HG03095 (cell line): ENCODE measurements at regions not wholly inside any gene's neighbourhood (a gene's known extent, or its start where the extent isn't known, plus 50 kb on each side); places are given as distances from the start of the nearest gene placed in this dataset.
"Not testable (repeated sequence)": the region's sequence is repeated elsewhere in the genome, so short reads cannot be mapped to it uniquely, and the experiment has no call there.

Source experiments
- ATAC-seq: cut with Tn5 transposase; IDR thresholded peaks from one replicate; pipeline ENCODE4 v1.9.1; 2021; ENCODE audit warnings: moderate library complexity; ENCODE audit not compliant: unreplicated experiment

DNA sequence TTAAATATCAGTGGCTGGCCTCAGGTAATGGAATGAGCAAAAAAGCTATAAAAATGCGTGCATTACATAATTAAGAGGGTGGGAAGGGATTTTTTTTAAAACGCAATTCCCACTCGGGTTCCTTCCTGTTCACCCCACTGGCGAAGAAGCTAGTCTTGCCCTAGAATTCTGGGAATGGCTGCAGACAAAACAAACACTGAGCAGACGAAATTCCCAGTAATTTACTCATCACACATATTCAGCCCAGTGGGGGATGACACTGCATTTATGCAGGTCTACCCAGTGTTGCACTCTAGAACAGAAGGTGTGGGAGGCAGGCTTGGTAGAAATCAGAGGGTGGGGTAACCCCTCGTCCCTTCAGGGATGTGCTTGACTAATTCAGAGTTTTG lies 2695.0 kb upstream of the DEFB115 start:
- ATAC-seq, result no peak

DNA sequence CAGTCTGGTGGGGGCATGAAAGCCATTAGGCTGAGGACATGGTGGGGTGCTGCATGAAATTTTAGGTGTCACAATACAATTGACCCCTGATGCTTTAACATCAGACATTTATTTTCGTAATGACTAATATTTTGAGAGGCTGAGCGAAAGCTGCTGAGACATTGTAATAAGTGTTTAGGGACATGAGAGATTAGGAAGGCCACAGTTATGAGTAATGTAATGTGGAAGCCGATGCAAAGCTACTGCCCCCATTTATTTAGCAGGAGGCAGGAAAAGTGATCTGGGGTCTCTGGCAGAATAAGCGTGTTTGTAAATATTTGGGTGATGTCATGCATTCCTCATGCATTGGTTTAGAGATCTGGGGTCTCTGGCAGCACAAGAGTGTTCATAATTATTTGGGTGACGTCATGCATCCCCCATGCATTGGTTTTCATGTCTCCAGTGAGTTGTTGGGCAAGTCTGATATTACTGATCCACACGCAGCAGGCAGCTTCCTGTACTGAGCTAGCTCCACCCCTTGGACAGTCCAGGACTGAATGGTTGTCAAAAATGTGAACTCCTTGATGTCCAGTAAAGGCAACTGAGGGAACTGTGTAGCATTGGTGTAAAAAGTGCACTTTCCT lies 2694.5 kb upstream of the DEFB115 start:
- not testable (repeated sequence) for ATAC-seq

DNA sequence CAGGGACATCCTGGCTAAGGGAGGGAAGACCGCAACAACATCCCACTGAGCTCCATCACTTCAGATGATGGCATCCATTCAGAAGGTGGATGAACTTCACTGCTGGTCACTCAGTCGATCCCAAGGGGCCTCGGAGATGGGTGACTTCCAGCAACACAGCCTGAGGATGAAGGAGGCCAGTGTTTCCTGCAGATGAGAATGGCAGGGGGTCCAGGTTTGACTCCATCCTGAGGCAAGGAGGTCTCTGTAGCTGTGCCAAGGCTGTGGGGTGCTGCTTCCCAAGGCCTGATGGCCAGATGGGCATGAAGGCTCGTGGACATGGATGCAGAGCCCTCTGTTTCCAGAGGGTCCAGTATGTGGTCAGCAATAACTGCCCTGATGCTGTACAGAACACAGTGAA lies 2693.4 kb upstream of the DEFB115 start:
- not testable (repeated sequence) for ATAC-seq

DNA sequence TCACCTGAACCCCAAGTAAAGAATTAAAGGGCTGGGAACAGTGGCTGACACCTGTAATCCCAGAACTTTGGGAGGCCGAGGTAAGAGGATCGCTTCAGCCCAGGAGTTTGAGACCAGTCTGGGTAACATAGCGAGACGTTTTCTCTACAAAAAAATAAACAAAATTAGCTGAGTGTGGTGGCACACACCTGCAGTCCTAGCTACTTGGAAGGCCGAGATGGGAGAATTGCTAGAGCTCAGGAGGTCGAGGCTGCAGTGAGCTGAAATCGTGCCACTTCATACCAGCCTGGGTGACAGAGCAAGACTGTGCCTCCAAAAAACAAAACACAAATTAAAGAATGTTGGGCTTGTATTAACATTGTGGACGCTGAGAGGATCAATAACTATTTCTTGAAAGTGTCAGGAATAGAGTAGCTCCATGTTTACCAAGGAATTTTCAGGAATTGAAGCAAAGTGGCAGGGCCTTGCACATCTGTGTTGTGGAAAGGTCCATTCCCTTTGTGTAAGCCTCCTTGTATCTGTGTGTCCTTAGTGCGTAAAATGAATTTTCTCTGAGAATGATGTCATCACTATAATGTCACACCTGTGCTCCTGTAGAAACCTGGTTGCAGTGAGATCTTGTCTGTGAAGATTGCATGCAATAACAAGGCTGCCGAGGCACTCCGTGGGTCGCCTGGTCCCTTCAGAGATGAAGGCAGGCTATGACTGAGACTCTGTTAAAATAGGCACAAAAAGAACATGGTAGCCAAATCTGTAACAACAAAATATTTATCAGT lies 2692.6 kb upstream of the DEFB115 start:
- ATAC-seq, result not testable (repeated sequence)

DNA sequence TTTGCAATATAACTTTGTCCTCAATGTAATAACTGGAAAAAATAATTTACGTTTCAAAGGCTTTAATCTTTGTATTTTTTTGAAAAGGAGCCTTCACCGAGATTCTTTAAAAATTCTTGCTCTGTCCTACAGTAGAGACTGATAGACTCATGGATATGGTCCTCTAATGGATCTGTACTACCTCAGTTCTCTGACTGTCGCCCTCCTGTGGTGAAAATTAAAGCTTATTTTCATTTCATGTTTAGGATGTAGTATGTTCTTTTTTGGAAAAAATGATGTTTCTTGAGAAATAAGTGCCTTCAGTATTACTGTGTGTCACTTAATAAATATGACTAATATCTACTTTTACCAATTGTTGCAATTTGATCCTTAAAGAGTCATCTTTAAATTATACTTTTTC lies 2681.5 kb upstream of the DEFB115 start:
- not testable (repeated sequence) for ATAC-seq

DNA sequence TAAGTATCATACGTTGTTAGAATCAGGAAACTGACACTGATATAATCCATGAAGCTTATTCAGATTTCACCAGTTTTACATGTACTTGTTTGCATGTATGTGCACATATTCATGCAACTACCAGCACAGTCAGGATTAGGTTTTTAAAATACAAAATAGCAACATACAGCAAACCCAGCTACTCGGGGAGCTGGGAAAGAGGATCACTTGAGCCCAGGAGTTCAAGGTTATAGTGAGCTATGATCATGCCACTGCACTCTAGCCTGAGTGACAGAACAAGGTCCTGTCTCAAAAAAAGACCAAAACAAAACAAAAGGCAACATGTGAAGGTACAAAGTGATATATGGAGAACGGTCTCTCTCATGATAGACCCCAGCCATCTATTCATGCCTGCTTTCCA lies 2665.8 kb upstream of the DEFB115 start:
- ATAC-seq, result not testable (repeated sequence)

DNA sequence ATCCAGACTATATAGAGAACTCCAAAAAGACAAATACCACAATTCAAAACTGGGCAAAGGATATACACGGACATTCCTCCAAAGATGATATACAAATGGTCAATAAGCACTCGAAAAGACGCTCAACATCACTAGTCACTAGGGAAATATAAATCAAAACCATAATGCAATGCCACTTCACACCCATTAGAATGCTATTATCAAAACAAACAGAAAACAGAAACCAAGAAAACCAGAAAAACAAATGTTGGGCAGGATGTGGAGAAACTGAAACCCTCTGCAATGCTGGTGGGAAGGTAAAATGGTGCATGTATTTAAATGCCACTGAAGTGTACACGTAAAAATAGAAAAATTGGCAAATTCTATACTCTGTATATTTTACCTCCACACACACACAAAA lies 2664.1 kb upstream of the DEFB115 start:
- ATAC-seq, result not testable (repeated sequence)

DNA sequence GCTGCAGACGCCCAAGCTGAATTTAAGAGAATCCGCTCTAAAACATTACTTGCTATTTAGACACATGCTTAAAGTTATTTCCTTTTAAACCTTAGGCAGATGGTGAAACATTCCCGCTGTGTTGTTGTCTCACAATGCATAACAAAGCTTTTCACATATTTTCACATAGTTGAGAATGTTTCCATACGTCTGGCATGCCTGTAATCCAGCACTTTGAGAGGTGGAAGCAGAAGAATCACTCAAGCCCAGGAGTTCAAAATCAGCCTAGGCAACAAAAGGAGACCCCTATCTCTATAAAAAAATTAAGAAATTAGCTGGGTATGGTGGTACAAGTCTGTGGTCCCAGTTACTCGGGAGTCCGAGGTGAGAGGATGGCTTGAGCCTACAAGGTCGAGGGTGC lies 2663.0 kb upstream of the DEFB115 start:
- not testable (repeated sequence) for ATAC-seq

DNA sequence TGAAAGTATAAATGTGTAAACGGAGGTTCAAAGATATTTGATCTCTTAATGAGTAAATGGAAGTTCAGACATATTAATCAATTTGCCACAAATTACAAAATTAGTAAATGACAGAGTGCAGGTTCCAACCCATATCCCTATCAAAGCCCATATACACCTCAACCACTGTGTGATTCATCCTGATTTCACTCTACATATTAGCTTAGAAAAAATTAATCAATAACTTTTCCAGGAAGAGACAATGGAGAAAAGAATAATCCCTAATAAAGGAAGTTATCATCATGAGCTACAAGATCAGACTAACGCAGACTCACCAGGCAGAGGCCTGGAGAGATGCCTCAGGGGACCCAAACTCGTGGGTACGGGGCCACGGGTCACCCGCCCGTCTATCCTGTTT lies 2655.5 kb upstream of the DEFB115 start:
- not testable (repeated sequence) for ATAC-seq

DNA sequence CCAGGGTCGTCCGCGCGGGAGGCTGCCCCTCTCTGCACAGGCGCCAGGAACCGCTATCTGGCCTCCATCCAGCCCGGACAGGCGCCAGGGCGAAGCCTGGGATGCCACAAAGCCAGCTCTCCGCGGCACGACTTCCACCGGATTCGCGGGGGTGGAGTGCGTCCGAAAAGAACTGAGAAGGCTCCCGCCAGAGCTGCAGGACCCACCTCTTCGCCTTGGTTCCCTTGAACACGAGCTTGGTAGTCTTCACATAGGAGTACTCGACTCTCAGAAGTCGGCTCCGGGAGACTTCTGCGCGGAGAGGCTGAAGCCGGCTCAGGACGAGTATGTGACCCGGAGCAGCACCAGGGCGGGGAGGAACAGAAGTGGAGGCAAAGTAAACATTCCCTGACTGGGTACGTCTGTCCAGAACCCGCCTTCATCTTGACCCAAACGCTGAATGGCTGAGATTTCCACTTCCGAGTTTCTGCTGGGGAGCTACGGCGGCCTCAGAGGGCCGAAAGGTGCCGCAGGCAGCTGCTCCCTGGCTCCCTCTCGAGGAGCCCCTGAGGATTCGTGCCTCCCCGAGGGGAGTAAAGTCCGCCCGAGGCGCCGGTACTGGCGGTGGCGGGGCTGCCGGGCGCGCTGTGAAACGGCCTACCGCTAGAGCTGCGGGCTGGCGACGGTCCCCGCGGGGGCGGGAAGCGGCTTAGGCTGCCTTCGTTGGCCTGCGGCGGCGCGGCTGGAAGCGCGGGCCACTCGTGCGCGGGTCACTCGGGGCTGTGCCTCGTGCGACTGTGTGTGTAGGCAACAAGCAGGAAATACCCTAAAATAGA lies 2654.9 kb upstream of the DEFB115 start:
- ATAC-seq, result peak; percentile 100

DNA sequence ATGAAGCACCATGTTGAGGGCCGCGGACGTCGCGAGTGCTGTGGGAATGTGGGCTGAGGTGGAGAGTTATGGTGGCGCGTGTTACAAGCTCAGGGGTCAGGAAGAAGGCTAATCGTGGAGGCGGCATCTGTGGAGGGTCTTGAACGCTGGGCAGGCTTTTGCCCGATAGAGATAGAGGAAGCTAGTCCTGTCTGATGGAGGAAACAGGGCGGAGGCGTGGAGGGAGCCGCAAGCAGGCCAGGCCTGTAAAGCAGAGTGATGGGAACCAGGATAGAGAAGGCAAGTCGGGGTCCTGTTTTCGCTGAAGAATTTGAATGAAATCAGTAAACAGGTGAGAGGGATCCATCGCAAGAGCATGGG lies 2654.3 kb upstream of the DEFB115 start:
- not testable (repeated sequence) for ATAC-seq

DNA sequence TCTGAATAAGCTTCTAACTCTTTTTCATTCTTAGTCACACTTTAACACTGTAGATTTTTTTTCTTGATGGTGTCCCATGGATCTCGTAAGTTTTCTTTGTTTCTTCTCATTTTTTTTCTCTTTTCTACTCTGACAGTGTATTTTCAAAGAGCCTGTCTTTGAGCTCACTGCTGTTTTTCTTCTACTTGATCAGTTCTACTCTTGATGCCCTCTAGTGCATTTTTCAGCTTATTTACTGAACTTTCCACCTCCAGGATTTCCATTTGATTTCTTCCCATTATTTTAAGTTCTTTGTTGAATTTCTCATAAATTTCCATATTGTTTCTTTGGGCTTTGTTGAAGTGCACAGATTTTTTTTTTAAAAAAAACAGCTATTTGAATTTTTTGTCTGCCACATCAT lies 2641.1 kb upstream of the DEFB115 start:
- no peak for ATAC-seq

DNA sequence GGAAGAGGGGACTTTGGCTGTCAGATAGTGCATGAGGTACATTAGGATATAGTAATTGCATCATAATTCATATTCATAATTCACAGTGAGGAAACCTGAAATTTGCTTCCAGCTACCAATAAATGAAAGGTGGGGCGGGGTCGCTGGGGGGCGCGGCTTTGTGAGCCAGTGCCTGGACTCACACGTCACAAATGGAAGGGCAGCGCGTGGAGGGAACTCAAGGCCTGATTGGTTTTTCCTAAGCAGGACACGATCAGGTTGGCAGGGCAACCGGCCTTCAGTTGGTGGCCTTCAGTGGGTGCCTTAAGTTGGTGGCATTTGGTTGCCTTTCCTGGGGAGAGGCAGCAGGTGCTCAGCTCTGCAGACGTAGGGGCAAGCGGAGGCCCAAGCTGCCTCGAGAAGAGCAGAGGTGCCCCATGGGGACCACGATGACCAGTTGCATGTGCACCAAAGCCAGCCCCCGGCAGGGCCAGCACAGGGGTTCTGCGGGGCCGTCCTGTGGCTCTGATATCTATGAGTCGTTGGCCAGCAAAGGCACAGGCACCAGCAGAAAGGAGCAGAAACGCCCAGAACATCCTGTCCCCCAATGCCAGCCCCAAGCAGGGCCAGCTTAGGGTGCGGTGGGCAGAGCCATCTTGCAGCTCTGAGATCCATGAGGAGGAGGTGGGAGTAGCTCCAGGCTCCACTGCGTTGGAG lies 2637.4 kb upstream of the DEFB115 start:
- not testable (repeated sequence) for ATAC-seq

DNA sequence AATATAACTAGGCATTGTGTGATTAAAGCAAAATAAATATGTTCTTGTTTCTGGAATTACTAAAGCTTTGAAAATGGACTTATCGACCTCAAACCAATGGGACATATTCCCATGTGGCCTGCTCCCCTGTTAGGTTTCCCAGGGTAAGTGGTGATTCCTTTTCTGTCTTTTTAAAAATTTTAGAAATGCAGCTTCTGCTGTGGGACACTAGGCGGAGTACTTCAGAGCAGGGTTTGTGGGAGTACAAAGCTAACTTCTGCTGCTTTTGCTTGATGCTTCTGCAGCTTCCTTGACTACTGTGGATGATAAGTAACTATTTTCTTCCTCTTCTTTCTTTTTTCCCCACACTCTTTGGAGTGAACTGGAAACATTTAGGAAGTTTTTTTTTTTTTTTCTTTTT lies 2632.4 kb upstream of the DEFB115 start:
- not testable (repeated sequence) for ATAC-seq

DNA sequence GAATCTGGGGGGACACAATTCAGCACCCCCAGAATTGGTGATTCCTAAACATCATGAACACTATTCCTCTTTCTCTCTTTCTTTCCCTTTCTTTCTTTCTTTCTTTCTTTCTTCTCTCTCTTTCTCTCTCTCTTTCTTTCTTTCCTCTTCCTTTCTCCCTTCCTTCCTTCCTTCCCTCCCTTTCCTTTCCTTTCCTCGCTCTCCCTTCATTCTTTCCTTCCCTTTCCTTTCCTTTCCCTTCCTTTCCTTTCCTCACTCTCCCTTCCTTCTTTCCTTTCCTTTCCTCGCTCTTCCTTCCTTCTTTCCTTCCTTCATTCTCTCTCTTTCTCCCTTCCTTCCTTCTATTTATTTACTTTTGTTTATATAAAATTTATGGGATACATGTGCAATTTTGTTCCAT lies 2616.6 kb upstream of the DEFB115 start:
- not testable (repeated sequence) for ATAC-seq
